Lung (tissue), 11 donors: ENCODE measurements at regions not wholly inside any gene's neighbourhood (a gene's known extent, or its start where the extent isn't known, plus 50 kb on each side); places are given as distances from the start of the nearest gene placed in this dataset.

Source experiments
- ATAC-seq: fragments of 200-7000 bp; cut with Tn5 transposase; one replicate; pipeline ENCODE4 v1.9.1; 2020; ENCODE audit warnings: moderate number of reproducible peaks; ENCODE audit not compliant: insufficient read depth, low FRiP score
- DNase-seq, 3 donors: peaks; one replicate each; pipeline ENCODE4 v3.0.0-alpha.2; 2013 to 2017
- H3K27ac ChIP-seq, 2 donors: one replicate each; pipeline ENCODE4 v1.5.1; 2013; ENCODE audit warnings: mild to moderate bottlenecking in 2 of 2, moderate library complexity in 2 of 2, control low read depth in 1 of 2, inconsistent platforms in 1 of 2, low read depth in 1 of 2, low read length in 1 of 2
- H3K27me3 ChIP-seq, 3 donors: one replicate each; pipeline ENCODE4 v1.5.1; 2013; ENCODE audit warnings: low read length in 2 of 3; ENCODE audit not compliant: control insufficient read depth in 3 of 3, insufficient read depth in 3 of 3
- H3K36me3 ChIP-seq, 4 donors: one replicate each; pipeline ENCODE4 v1.5.1; 2013; ENCODE audit warnings: low read length in 4 of 4, mild to moderate bottlenecking in 1 of 4, moderate library complexity in 1 of 4; ENCODE audit not compliant: control insufficient read depth in 4 of 4, insufficient read depth in 4 of 4
- H3K4me1 ChIP-seq, 5 donors: one replicate each; pipeline ENCODE4 v1.5.1; 2013; ENCODE audit warnings: low read length in 5 of 5, mild to moderate bottlenecking in 2 of 5, moderate library complexity in 1 of 5; ENCODE audit not compliant: control insufficient read depth in 5 of 5, insufficient read depth in 5 of 5
- H3K4me3 ChIP-seq: one replicate; pipeline ENCODE4 v1.5.1; 2013; ENCODE audit warnings: mild to moderate bottlenecking, control low read depth, moderate library complexity
- H3K9ac ChIP-seq, 2 donors: one replicate each; pipeline ENCODE4 v1.5.1; 2013; ENCODE audit warnings: low read length in 2 of 2, control low read depth in 1 of 2; ENCODE audit not compliant: insufficient read depth in 1 of 2
- H3K9me3 ChIP-seq, 4 donors: one replicate each; pipeline ENCODE4 v1.5.1; 2013; ENCODE audit warnings: low read length in 3 of 4, mild to moderate bottlenecking in 1 of 4, moderate library complexity in 1 of 4; ENCODE audit not compliant: control insufficient read depth in 4 of 4, insufficient read depth in 3 of 4
- WGBS, 2 donors: extraction: QIAGEN DNeasy Blood & Tissue Kit; methylation state at CpG; one replicate each; pipeline ENCODE4 v1.1.7; 2013; 5-methylcytosine and 5-hydroxymethylcytosine counted together
- TF ChIP-seq, protein P1 (sequence below): IDR thresholded peaks from 2 replicates; pipeline ENCODE4 v1.5.1; 2012; ENCODE audit warnings: mild to moderate bottlenecking; ENCODE audit errors: control extremely low read depth, extremely low read depth
- donor health status: control.
- donor health status: control.
- donor health status: Bipolar disorder and iron deficiency.
- donor health status: healthy.
- donor health status: DM: yes; HTN: yes; CAD: no.

GRCh38 chr3:135499426-135499825, 466.1 kb upstream of the PPP2R3A start:
- peaks cover 0 to 63% (median 52%) of the 10 kb centered on the region in 3 donors for H3K27me3 ChIP-seq
- H3K4me1 ChIP-seq: peaks cover 0 to 16% (median 0%) of the 10 kb centered on the region in 5 donors
- DNase-seq: no peak
- no peak for ATAC-seq
- H3K36me3 ChIP-seq: no peaks in the 10 kb centered on the region
- H3K9me3 ChIP-seq: no peaks in the 10 kb centered on the region
- TF ChIP-seq, protein P1, sequence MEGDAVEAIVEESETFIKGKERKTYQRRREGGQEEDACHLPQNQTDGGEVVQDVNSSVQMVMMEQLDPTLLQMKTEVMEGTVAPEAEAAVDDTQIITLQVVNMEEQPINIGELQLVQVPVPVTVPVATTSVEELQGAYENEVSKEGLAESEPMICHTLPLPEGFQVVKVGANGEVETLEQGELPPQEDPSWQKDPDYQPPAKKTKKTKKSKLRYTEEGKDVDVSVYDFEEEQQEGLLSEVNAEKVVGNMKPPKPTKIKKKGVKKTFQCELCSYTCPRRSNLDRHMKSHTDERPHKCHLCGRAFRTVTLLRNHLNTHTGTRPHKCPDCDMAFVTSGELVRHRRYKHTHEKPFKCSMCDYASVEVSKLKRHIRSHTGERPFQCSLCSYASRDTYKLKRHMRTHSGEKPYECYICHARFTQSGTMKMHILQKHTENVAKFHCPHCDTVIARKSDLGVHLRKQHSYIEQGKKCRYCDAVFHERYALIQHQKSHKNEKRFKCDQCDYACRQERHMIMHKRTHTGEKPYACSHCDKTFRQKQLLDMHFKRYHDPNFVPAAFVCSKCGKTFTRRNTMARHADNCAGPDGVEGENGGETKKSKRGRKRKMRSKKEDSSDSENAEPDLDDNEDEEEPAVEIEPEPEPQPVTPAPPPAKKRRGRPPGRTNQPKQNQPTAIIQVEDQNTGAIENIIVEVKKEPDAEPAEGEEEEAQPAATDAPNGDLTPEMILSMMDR: no peak
- no peak overlapping the region for H3K27ac ChIP-seq
- H3K4me3 ChIP-seq: no peak overlapping the region
- WGBS, 2 donors: 96 to 97% methylated on average over 2 of the region's 2 CpGs
- no peak overlapping the region for H3K9ac ChIP-seq

DNA sequence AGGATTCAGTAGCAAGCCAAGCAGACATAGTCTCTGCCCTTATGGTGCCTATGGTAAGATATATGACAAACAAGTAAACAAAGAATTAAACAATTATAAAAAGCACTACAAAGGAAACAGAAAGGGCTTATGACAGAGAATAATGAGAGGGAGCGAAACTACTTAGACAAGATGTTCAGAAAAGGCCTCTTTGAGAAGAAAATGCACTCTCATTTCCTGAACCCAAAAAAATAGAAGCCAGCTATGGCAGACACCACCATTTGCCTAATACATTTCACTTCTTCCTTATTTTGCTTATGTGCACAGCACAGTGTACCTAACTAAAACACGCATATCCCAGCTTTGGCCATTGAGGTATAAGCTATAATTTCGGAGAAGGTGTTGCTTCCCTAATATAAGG, 465.5 kb upstream of the PPP2R3A start:
- Histone ChIP-seq H3K4me1 (peaks cover 0 to 11% (median 0%) of the 10 kb centered on the region in 5 donors), H3K4me3 (no peak overlapping the region), H3K9ac (no peak overlapping the region), H3K27ac (no peak overlapping the region), H3K9me3 (no peaks in the 10 kb centered on the region), H3K27me3 (peaks cover 0 to 66% (median 52%) of the 10 kb centered on the region in 3 donors), H3K36me3 (no peaks in the 10 kb centered on the region)
- no peak for ATAC-seq
- DNase-seq: no peak
- 65 to 74% methylated on average over 3 of the region's 3 CpGs for WGBS, 2 donors
- TF ChIP-seq, protein P1: no peak

DNA sequence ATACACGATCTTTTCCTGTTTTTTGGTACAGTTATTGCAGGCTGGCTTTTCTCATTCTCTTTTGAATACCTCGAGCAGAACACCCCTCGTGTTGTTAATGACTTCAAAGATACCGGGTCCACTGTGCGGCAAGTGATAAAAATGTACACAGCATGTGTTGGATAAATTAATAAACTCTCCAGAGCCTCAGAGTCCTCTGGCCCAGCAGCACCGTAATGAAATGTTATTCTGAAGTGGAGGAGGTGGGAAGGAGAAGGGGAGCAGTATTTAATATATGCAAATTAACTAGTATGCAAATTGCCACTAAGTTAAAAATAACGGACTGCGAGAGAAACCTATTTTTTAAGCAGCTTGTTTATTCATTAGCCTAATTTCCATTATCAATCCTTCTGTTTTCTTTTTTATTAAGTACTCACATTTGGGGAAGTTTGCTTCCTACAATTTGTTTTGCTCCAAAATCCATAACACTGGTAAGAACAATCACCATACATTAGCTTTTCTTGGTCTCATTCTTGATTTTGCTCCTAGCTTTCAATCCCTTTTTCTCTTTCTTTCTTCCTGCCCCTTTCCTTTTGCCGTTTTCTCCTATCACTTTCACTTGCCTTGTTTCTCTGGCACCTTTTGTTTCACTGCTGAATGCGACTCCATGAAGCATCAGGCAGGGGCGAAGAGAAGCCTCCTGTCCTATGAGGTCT, 462.3 kb upstream of the PPP2R3A start:
- Histone ChIP-seq H3K27me3 (peaks cover 0 to 68% (median 42%) of the 10 kb centered on the region in 3 donors), H3K4me3 (no peak overlapping the region), H3K9ac (no peak overlapping the region), H3K4me1 (no peaks in the 10 kb centered on the region), H3K27ac (no peak overlapping the region), H3K36me3 (no peaks in the 10 kb centered on the region), H3K9me3 (no peaks in the 10 kb centered on the region)
- TF ChIP-seq, protein P1: no peak
- DNase-seq (no peak), ATAC-seq (no peak)
- WGBS, 2 donors: 70 to 78% methylated on average over 11 of the region's 11 CpGs
